K562 (cell line): ENCODE measurements at regions not wholly inside any gene's neighbourhood (a gene's known extent, or its start where the extent isn't known, plus 50 kb on each side); places are given as distances from the start of the nearest gene placed in this dataset.

ENCODE experiments used
- RAD51 ChIP-seq: fragments of 450-650 bp; IDR thresholded peaks from 2 replicates; pipeline ENCODE4 v1.7.1; 2016; ENCODE audit warnings: low read depth, mild to moderate bottlenecking, borderline replicate concordance
- ZNF780A ChIP-seq: fragments of 250-450 bp; sonication (Bioruptor Pico); IDR thresholded peaks from 2 replicates; pipeline ENCODE4 v1.5.0; 2021; ENCODE audit warnings: mild to moderate bottlenecking

GRCh38 chr13:73388586-73388985 lies 329.8 kb downstream of the KLF5 start:
- TF ChIP-seq RAD51 (no peak), ZNF780A (CRISPR knock-in tag) (no peak)
